Fibroblast of lung (primary cell): ENCODE measurements at regions not wholly inside any gene's neighbourhood (a gene's known extent, or its start where the extent isn't known, plus 50 kb on each side); places are given as distances from the start of the nearest gene placed in this dataset.

ENCODE experiments used
- DNase-seq, 2 donors: peaks; one replicate each; pipeline versions ENCODE4 v3.0.0 to v3.0.0-alpha.2; 2010; ENCODE audit warnings: low read depth in 2 of 2
- H2AFZ ChIP-seq: 2 replicates; pipeline ENCODE4 v1.5.1; 2012; ENCODE audit warnings: low read length, control low read depth, inconsistent platforms
- H3K27ac ChIP-seq: 2 replicates; pipeline ENCODE4 v1.5.1; 2011; ENCODE audit warnings: low read length, control low read depth; ENCODE audit not compliant: insufficient read depth
- H3K27me3 ChIP-seq: 2 replicates; pipeline ENCODE4 v1.5.1; 2011; ENCODE audit warnings: mild to moderate bottlenecking, low read length; ENCODE audit not compliant: control insufficient read depth, insufficient read depth
- H3K36me3 ChIP-seq: 2 replicates; pipeline ENCODE4 v1.5.1; 2011; ENCODE audit warnings: low read length; ENCODE audit not compliant: control insufficient read depth, insufficient read depth
- H3K4me1 ChIP-seq: 2 replicates; pipeline ENCODE4 v1.5.1; 2011; ENCODE audit warnings: low read length; ENCODE audit not compliant: control insufficient read depth, insufficient read depth; ENCODE audit errors: extremely low read depth
- H3K4me2 ChIP-seq: 2 replicates; pipeline ENCODE4 v1.5.1; 2011; ENCODE audit warnings: low read length, control low read depth; ENCODE audit not compliant: insufficient read depth; ENCODE audit errors: extremely low read depth
- H3K4me3 ChIP-seq, 4 experiments: fragments of 200-600 bp in 1 of 4; sonication (generic) in 1 of 4; replicated peaks in 1 of 4; 2 replicates each; pipeline ENCODE4 v1.5.1; 2011 to 2016; ENCODE audit warnings: low read length in 4 of 4, low read depth in 3 of 4, mild to moderate bottlenecking in 3 of 4, control low read depth in 2 of 4, inconsistent platforms in 1 of 4, mixed read lengths in 1 of 4; ENCODE audit not compliant: insufficient read depth in 1 of 4; ENCODE audit errors: control extremely low read depth in 1 of 4
- H3K79me2 ChIP-seq: 2 replicates; pipeline ENCODE4 v1.5.1; 2012; ENCODE audit warnings: mild to moderate bottlenecking, low read length, inconsistent platforms; ENCODE audit not compliant: control insufficient read depth, insufficient read depth
- H3K9ac ChIP-seq: 2 replicates; pipeline ENCODE4 v1.5.1; 2011; ENCODE audit warnings: mild to moderate bottlenecking, low read length, control low read depth; ENCODE audit not compliant: insufficient read depth
- H3K9me3 ChIP-seq: 2 replicates; pipeline ENCODE4 v1.5.1; 2012; ENCODE audit warnings: low read depth, low read length; ENCODE audit not compliant: control insufficient read depth, insufficient read depth
- H4K20me1 ChIP-seq: 2 replicates; pipeline ENCODE4 v1.5.1; 2011; ENCODE audit warnings: low read length; ENCODE audit not compliant: control insufficient read depth, insufficient read depth; ENCODE audit errors: extremely low read depth
- EZH2 ChIP-seq: IDR thresholded peaks from 2 replicates; pipeline ENCODE4 v1.5.1; 2012; ENCODE audit warnings: low read length, control low read depth, mild to moderate bottlenecking; ENCODE audit errors: missing control alignments
- TF ChIP-seq, protein P1 (sequence below), 2 donors: IDR thresholded peaks in 1 of 2; conservative IDR thresholded peaks in 1 of 2; 1 replicate in 1 of 2; 2 replicates in 1 of 2; pipeline ENCODE4 v1.5.1; 2011 to 2012; ENCODE audit warnings: low read length in 2 of 2, control low read depth in 1 of 2, inconsistent platforms in 1 of 2, low read depth in 1 of 2, mild to moderate bottlenecking in 1 of 2

DNA sequence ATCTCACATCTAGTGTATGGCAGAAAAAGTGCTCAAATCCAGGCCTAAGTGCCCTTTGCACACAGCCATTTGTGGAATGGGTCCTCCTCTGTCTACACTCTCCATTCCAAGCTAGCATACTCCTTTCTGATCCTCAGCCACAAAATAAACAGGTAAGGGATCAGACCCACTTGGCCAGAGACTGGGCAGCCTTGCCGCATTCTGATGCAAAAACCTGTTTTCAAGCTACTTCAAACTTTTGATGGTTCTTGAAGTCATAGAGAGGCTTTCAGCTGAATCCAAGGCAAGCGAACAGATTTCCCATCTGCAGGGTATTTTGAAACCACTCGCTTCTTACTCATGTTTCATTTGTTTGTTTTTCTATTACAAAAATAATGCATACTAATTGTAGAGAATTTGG is 136.6 kb upstream of the NAV2 start:
- peak in 1 of 2 donors; percentile 74 for DNase-seq
- H3K9me3 ChIP-seq, result no peaks in the 10 kb centered on the region

GRCh38 chr11:19574916-19575315 is 137.7 kb upstream of the NAV2 start:
- H2AFZ ChIP-seq, result no peak overlapping the region
- TF ChIP-seq EZH2, result no peak
- TF ChIP-seq, protein P1, sequence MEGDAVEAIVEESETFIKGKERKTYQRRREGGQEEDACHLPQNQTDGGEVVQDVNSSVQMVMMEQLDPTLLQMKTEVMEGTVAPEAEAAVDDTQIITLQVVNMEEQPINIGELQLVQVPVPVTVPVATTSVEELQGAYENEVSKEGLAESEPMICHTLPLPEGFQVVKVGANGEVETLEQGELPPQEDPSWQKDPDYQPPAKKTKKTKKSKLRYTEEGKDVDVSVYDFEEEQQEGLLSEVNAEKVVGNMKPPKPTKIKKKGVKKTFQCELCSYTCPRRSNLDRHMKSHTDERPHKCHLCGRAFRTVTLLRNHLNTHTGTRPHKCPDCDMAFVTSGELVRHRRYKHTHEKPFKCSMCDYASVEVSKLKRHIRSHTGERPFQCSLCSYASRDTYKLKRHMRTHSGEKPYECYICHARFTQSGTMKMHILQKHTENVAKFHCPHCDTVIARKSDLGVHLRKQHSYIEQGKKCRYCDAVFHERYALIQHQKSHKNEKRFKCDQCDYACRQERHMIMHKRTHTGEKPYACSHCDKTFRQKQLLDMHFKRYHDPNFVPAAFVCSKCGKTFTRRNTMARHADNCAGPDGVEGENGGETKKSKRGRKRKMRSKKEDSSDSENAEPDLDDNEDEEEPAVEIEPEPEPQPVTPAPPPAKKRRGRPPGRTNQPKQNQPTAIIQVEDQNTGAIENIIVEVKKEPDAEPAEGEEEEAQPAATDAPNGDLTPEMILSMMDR (conservative IDR thresholded peaks at IDR 0.05 in 1 of 2, IDR thresholded peaks at IDR 0.05 in 1 of 2; ENCODE audit: low read depth in 1 of 2, low read length in 2 of 2), result no peak
- peaks cover 19% of the 10 kb centered on the region for H3K4me1 ChIP-seq
- no peaks in the 10 kb centered on the region for H3K36me3 ChIP-seq
- no peaks in the 10 kb centered on the region for H4K20me1 ChIP-seq
- no peaks in the 10 kb centered on the region for H3K79me2 ChIP-seq
- DNase-seq, result no peak
- no peak overlapping the region for H3K4me3 ChIP-seq
- no peak overlapping the region for H3K27ac ChIP-seq
- no peak overlapping the region for H3K4me2 ChIP-seq
- no peaks in the 10 kb centered on the region for H3K9me3 ChIP-seq
- no peak overlapping the region for H3K9ac ChIP-seq
- no peaks in the 10 kb centered on the region for H3K27me3 ChIP-seq

More for the DNA sequence above, 136.6 kb upstream of the NAV2 start:
- no peaks in the 10 kb centered on the region for H3K27me3 ChIP-seq
- no peak overlapping the region for H3K4me3 ChIP-seq
- no peak overlapping the region for H3K27ac ChIP-seq
- H3K36me3 ChIP-seq, result no peaks in the 10 kb centered on the region
- no peak overlapping the region for H3K9ac ChIP-seq
- no peak for TF ChIP-seq EZH2
- TF ChIP-seq, protein P1 (conservative IDR thresholded peaks at IDR 0.05 in 1 of 2, IDR thresholded peaks at IDR 0.05 in 1 of 2; ENCODE audit: low read depth in 1 of 2, low read length in 2 of 2), result no peak
- peaks cover 19% of the 10 kb centered on the region for H3K4me1 ChIP-seq
- H2AFZ ChIP-seq, result no peak overlapping the region
- no peaks in the 10 kb centered on the region for H4K20me1 ChIP-seq
- H3K4me2 ChIP-seq, result no peak overlapping the region
- no peaks in the 10 kb centered on the region for H3K79me2 ChIP-seq

DNA sequence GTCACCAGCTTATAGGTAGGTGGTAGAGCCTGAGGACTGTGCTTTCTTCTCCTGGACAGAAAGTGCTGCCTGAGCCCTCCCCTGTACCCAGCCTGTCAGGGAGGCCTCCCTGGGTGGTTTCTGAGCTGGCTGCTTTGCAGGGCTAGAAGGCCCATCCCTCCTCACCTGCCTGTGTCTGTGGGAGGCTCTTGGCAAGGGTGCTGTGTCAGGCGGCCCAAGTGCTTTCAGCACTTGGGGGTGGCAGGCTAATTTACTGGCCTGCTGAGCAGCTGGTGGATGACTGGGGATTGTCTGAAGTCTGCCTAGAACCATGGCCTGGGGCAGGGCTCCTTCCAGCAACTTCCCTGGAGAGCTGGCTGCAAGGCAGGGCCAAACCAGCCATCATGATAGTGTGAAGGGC is 139.0 kb upstream of the NAV2 start:
- no peak for DNase-seq

More for the DNA sequence above, 139.0 kb upstream of the NAV2 start:
- Histone ChIP-seq H3K9ac (no peak overlapping the region), H2AFZ (no peak overlapping the region), H3K27me3 (no peaks in the 10 kb centered on the region), H3K4me3 (no peak overlapping the region), H3K36me3 (no peaks in the 10 kb centered on the region), H4K20me1 (no peaks in the 10 kb centered on the region), H3K9me3 (no peaks in the 10 kb centered on the region), H3K4me2 (no peak overlapping the region), H3K4me1 (peaks cover 18% of the 10 kb centered on the region), H3K79me2 (no peaks in the 10 kb centered on the region), H3K27ac (no peak overlapping the region)
- TF ChIP-seq EZH2, result no peak
- TF ChIP-seq, protein P1 (conservative IDR thresholded peaks at IDR 0.05 in 1 of 2, IDR thresholded peaks at IDR 0.05 in 1 of 2; ENCODE audit: low read depth in 1 of 2, low read length in 2 of 2), result no peak
